ENCODE measurements at regions not wholly inside any gene's neighbourhood (a gene's known extent, or its start where the extent isn't known, plus 50 kb on each side); places are given as distances from the start of the nearest gene placed in this dataset.

- FAIRE-seq = no peak
Observed at GRCh38 chr4:187270154-187270553, 546.5 kb upstream of the FAT1 start.

GRCh38 chr4:187271848-187272247, 548.2 kb upstream of the FAT1 start:
- no peak for FAIRE-seq

- FAIRE-seq = no peak
Observed at GRCh38 chr4:187274153-187274552, 550.5 kb upstream of the FAT1 start.

- FAIRE-seq = no peak
Observed at GRCh38 chr4:187276736-187277408, 553.2 kb upstream of the FAT1 start.

GRCh38 chr4:187283201-187283955, 559.7 kb upstream of the FAT1 start:
- no peak for FAIRE-seq

- FAIRE-seq = no peak
Observed at GRCh38 chr4:187286525-187286924, 562.9 kb upstream of the FAT1 start.

GRCh38 chr4:187289371-187289770, 565.7 kb upstream of the FAT1 start:
- FAIRE-seq = no peak

- no peak for FAIRE-seq
Observed at GRCh38 chr4:187294861-187295260, 571.2 kb upstream of the FAT1 start.

- no peak for FAIRE-seq
Observed at GRCh38 chr4:187301923-187302322, 578.3 kb upstream of the FAT1 start.

GRCh38 chr4:187302457-187303150, 578.9 kb upstream of the FAT1 start:
- FAIRE-seq = no peak

- FAIRE-seq = no peak
Observed at GRCh38 chr4:187304133-187304532, 580.5 kb upstream of the FAT1 start.

- no peak for FAIRE-seq
Observed at GRCh38 chr4:187307131-187307530, 583.5 kb upstream of the FAT1 start.

- no peak for FAIRE-seq
Observed at GRCh38 chr4:187309456-187309855, 585.8 kb upstream of the FAT1 start.

- FAIRE-seq = no peak
Observed at GRCh38 chr4:187312299-187312698, 588.6 kb upstream of the FAT1 start.

- no peak for FAIRE-seq
Observed at GRCh38 chr4:187317799-187318198, 594.1 kb upstream of the FAT1 start.

GRCh38 chr4:187321711-187322110, 598.1 kb upstream of the FAT1 start:
- FAIRE-seq = no peak

- FAIRE-seq = no peak
Observed at GRCh38 chr4:187332141-187332540, 608.5 kb upstream of the FAT1 start.

- no peak for FAIRE-seq
Observed at GRCh38 chr4:187333151-187333550, 609.5 kb upstream of the FAT1 start.

- FAIRE-seq = no peak
Observed at GRCh38 chr4:187335339-187335738, 611.7 kb upstream of the FAT1 start.

GRCh38 chr4:187354740-187355139, 631.1 kb upstream of the FAT1 start:
- no peak for FAIRE-seq

- no peak for FAIRE-seq
Observed at GRCh38 chr4:187357045-187357643, 633.5 kb upstream of the FAT1 start.

- FAIRE-seq = no peak
Observed at GRCh38 chr4:187357821-187358220, 634.2 kb upstream of the FAT1 start.

All from endometrium (tissue), 2 donors.